Loucy (cell line): ENCODE measurements at regions not wholly inside any gene's neighbourhood (a gene's known extent, or its start where the extent isn't known, plus 50 kb on each side); places are given as distances from the start of the nearest gene placed in this dataset.

ENCODE experiments used
- CTCF ChIP-seq: fragments of 200-600 bp; sonication (generic); conservative IDR thresholded peaks from 2 replicates; pipeline ENCODE4 v1.5.1; 2014; ENCODE audit warnings: mild to moderate bottlenecking, antibody characterized with exemption, low read length
- EZH2phosphoT487 ChIP-seq: fragments of 200-600 bp; IDR thresholded peaks from 2 replicates; pipeline ENCODE4 v1.6.1; 2018; ENCODE audit warnings: antibody characterized with exemption, mild to moderate bottlenecking, moderate library complexity, borderline replicate concordance

GRCh38 chr2:18046558-18047212 lies 168.2 kb downstream of the KCNS3 start:
- TF ChIP-seq CTCF (no peak), EZH2phosphoT487 (no peak)
